Esophagus squamous epithelium (tissue), 4 donors: ENCODE measurements at regions not wholly inside any gene's neighbourhood (a gene's known extent, or its start where the extent isn't known, plus 50 kb on each side); places are given as distances from the start of the nearest gene placed in this dataset.

ENCODE experiments used
- POLR2A ChIP-seq, 4 donors: fragments of 450-650 bp; IDR thresholded peaks; one replicate each; pipeline ENCODE4 v1.6.1; 2017; ENCODE audit warnings: antibody characterized with exemption in 4 of 4, mild to moderate bottlenecking in 4 of 4, moderate library complexity in 3 of 4
- TF ChIP-seq, protein P1 (sequence below), 6 experiments: fragments of 450-650 bp in 4 of 6; fragments of 200-600 bp in 2 of 6; sonication (generic) in 2 of 6; IDR thresholded peaks; one replicate each; pipeline ENCODE4 v1.5.1; 2016 to 2019; ENCODE audit warnings: antibody characterized with exemption in 6 of 6, mild to moderate bottlenecking in 4 of 6, moderate library complexity in 4 of 6

DNA sequence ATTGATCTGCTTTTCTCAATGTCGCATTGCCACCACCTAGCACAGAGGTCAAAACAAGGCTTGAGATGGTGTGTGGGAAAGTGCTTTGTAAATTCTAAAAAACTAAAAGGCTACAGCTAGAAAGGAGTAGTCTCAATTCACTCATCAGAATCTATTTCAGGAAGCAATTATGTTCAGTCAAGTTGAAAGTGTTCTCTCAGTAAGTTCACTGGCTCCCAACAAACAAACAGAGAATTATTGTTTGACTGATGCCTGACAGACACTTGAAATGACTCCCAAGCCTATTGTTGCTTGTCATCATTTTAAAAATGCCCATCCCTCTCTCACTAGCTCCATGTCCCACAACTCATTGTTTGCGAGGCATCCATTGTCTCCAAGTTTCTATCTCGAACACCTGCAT, 419.6 kb upstream of the CPEB2 start:
- TF ChIP-seq, protein P1, sequence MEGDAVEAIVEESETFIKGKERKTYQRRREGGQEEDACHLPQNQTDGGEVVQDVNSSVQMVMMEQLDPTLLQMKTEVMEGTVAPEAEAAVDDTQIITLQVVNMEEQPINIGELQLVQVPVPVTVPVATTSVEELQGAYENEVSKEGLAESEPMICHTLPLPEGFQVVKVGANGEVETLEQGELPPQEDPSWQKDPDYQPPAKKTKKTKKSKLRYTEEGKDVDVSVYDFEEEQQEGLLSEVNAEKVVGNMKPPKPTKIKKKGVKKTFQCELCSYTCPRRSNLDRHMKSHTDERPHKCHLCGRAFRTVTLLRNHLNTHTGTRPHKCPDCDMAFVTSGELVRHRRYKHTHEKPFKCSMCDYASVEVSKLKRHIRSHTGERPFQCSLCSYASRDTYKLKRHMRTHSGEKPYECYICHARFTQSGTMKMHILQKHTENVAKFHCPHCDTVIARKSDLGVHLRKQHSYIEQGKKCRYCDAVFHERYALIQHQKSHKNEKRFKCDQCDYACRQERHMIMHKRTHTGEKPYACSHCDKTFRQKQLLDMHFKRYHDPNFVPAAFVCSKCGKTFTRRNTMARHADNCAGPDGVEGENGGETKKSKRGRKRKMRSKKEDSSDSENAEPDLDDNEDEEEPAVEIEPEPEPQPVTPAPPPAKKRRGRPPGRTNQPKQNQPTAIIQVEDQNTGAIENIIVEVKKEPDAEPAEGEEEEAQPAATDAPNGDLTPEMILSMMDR (IDR thresholded peaks at IDR 0.05): no peak
- TF ChIP-seq POLR2A (IDR thresholded peaks at IDR 0.05): no peak
